Hepatocyte (in vitro differentiated cells): ENCODE measurements at regions not wholly inside any gene's neighbourhood (a gene's known extent, or its start where the extent isn't known, plus 50 kb on each side); places are given as distances from the start of the nearest gene placed in this dataset.

ENCODE experiments used
- DNase-seq: peaks from one replicate; pipeline ENCODE4 v3.0.0-alpha.2; 2016; ENCODE audit warnings: low spot score
- H2AFZ ChIP-seq: fragments of 200-600 bp; sonication (generic); 2 replicates; pipeline ENCODE4 v1.6.0; 2016; ENCODE audit warnings: antibody characterized with exemption, mild to moderate bottlenecking
- H3K27ac ChIP-seq: fragments of 200-600 bp; sonication (generic); 2 replicates; pipeline ENCODE4 v1.5.1; 2016; ENCODE audit warnings: mild to moderate bottlenecking
- H3K27me3 ChIP-seq: fragments of 200-600 bp; sonication (generic); 2 replicates; pipeline ENCODE4 v1.6.1; 2016
- H3K36me3 ChIP-seq: fragments of 200-600 bp; sonication (generic); replicated peaks from 2 replicates; pipeline ENCODE4 v1.5.1; 2016; ENCODE audit warnings: low read depth; ENCODE audit not compliant: insufficient read depth
- H3K4me1 ChIP-seq: fragments of 200-600 bp; sonication (generic); 2 replicates; pipeline ENCODE4 v1.5.1; 2016; ENCODE audit warnings: mild to moderate bottlenecking, moderate library complexity; ENCODE audit not compliant: insufficient read depth
- H3K4me2 ChIP-seq: fragments of 200-600 bp; sonication (generic); 2 replicates; pipeline ENCODE4 v1.6.0; 2016
- H3K4me3 ChIP-seq: fragments of 200-600 bp; sonication (generic); 2 replicates; pipeline ENCODE4 v1.5.1; 2016; ENCODE audit warnings: mild to moderate bottlenecking
- H3K79me2 ChIP-seq: fragments of 200-600 bp; sonication (generic); 2 replicates; pipeline ENCODE4 v1.6.0; 2017; ENCODE audit warnings: mild to moderate bottlenecking
- H3K9me2 ChIP-seq: fragments of 200-600 bp; sonication (generic); replicated peaks from 2 replicates; pipeline ENCODE4 v1.6.0; 2017; ENCODE audit warnings: mild to moderate bottlenecking; ENCODE audit not compliant: insufficient read depth
- H3K9me3 ChIP-seq: fragments of 200-600 bp; sonication (generic); 2 replicates; pipeline ENCODE4 v1.5.1; 2016; ENCODE audit warnings: low read depth, mild to moderate bottlenecking
- H4K20me1 ChIP-seq: fragments of 200-600 bp; sonication (generic); 2 replicates; pipeline ENCODE4 v1.6.0; 2016; ENCODE audit warnings: mild to moderate bottlenecking; ENCODE audit not compliant: insufficient read depth, poor library complexity, severe bottlenecking
- CTCF ChIP-seq: fragments of 200-600 bp; sonication (generic); IDR thresholded peaks from 2 replicates; pipeline ENCODE4 v1.5.1; 2016; ENCODE audit warnings: antibody characterized with exemption, mild to moderate bottlenecking; ENCODE audit not compliant: poor library complexity
- EZH2 ChIP-seq: fragments of 200-600 bp; sonication (generic); IDR thresholded peaks from 2 replicates; pipeline ENCODE4 v1.6.1; 2016; ENCODE audit warnings: antibody characterized with exemption, mild to moderate bottlenecking, borderline replicate concordance
- EZH2phosphoT487 ChIP-seq: fragments of 200-600 bp; sonication (generic); IDR thresholded peaks from one replicate; pipeline ENCODE4 v1.6.1; 2018; ENCODE audit warnings: antibody characterized with exemption, mild to moderate bottlenecking, low read depth, moderate library complexity; ENCODE audit not compliant: unreplicated experiment, severe bottlenecking
- WGBS: methylation state at CpG from one replicate; pipeline ENCODE4 v1.1.6; 2016; ENCODE audit warnings: low lambda C conversion rate; ENCODE audit errors: missing lambda C conversion rate; 5-methylcytosine and 5-hydroxymethylcytosine counted together

- 75% methylated on average over 12 of the region's 12 CpGs for WGBS
These were observed 163.5 kb upstream of the ZMIZ1 start for GRCh38 chr10:78905015-78905956.

GRCh38 chr10:78905957-78906308 is 162.8 kb upstream of the ZMIZ1 start:
- Histone ChIP-seq H4K20me1 (no peaks in the 10 kb centered on the region), H3K79me2 (no peaks in the 10 kb centered on the region), H3K9me3 (no peaks in the 10 kb centered on the region), H3K4me1 (peaks cover 3% of the 10 kb centered on the region), H3K9me2 (no peaks in the 10 kb centered on the region), H3K4me3 (no peak overlapping the region), H3K27me3 (no peaks in the 10 kb centered on the region), H2AFZ (no peak overlapping the region), H3K4me2 (no peak overlapping the region), H3K27ac (no peak overlapping the region), H3K36me3 (no peaks in the 10 kb centered on the region)
- DNase-seq, result no peak
- WGBS, result 87% methylated on average over 11 of the region's 11 CpGs
- TF ChIP-seq EZH2 (no peak), CTCF (no peak), EZH2phosphoT487 (no peak)

More at GRCh38 chr10:78905015-78905956, 163.5 kb upstream of the ZMIZ1 start:
- Histone ChIP-seq H3K27me3 (no peaks in the 10 kb centered on the region), H2AFZ (no peak overlapping the region), H3K4me3 (no peak overlapping the region), H3K36me3 (no peaks in the 10 kb centered on the region), H3K79me2 (no peaks in the 10 kb centered on the region), H3K27ac (no peak overlapping the region), H4K20me1 (no peaks in the 10 kb centered on the region), H3K9me3 (no peaks in the 10 kb centered on the region), H3K4me2 (no peak overlapping the region), H3K9me2 (no peaks in the 10 kb centered on the region), H3K4me1 (peaks cover 4% of the 10 kb centered on the region)
- TF ChIP-seq CTCF, result no peak
- TF ChIP-seq EZH2phosphoT487, result no peak
- no peak for TF ChIP-seq EZH2
- no peak for DNase-seq

GRCh38 chr10:78906734-78907390 is 161.9 kb upstream of the ZMIZ1 start:
- Histone ChIP-seq H3K9me3 (no peaks in the 10 kb centered on the region), H3K4me1 (peaks cover 3% of the 10 kb centered on the region), H4K20me1 (no peaks in the 10 kb centered on the region), H3K9me2 (no peaks in the 10 kb centered on the region), H3K4me2 (no peak overlapping the region), H3K36me3 (no peaks in the 10 kb centered on the region), H3K27me3 (no peaks in the 10 kb centered on the region), H3K79me2 (no peaks in the 10 kb centered on the region), H2AFZ (no peak overlapping the region), H3K27ac (no peak overlapping the region), H3K4me3 (no peak overlapping the region)
- DNase-seq, result no peak
- WGBS, result 88% methylated on average over 3 of the region's 3 CpGs
- TF ChIP-seq EZH2 (no peak), EZH2phosphoT487 (no peak), CTCF (no peak)
